WTC11 (cell line): ENCODE measurements at regions not wholly inside any gene's neighbourhood (a gene's known extent, or its start where the extent isn't known, plus 50 kb on each side); places are given as distances from the start of the nearest gene placed in this dataset.

Experiments
- AFF4 ChIP-seq: sonication (generic); formaldehyde crosslinking; IDR thresholded peaks from 2 replicates; pipeline ENCODE4 v1.8.1; 2023; ENCODE audit warnings: mild to moderate bottlenecking, missing genetic modification reagents, borderline replicate concordance
- ATF1 ChIP-seq: sonication (generic); formaldehyde crosslinking; IDR thresholded peaks from 2 replicates; pipeline ENCODE4 v1.8.1; 2023; ENCODE audit warnings: mild to moderate bottlenecking, moderate library complexity, missing genetic modification reagents
- CTCF ChIP-seq: fragments of 200-600 bp; IDR thresholded peaks from 2 replicates; pipeline ENCODE4 v1.8.0; 2022; ENCODE audit warnings: antibody characterized with exemption
- ZNF317 ChIP-seq: sonication (generic); formaldehyde crosslinking; IDR thresholded peaks from 2 replicates; pipeline ENCODE4 v1.8.1; 2023; ENCODE audit warnings: low read depth, mild to moderate bottlenecking, moderate library complexity, missing genetic modification reagents, borderline replicate concordance

- TF ChIP-seq CTCF = no peak
- TF ChIP-seq AFF4 (CRISPR knock-in tag) = no peak
- TF ChIP-seq ATF1 (CRISPR knock-in tag) = no peak
- TF ChIP-seq ZNF317 (CRISPR knock-in tag) = no peak
These were observed 90.9 kb upstream of the LRPAP1 start for GRCh38 chr4:3623106-3623505.
